Right atrium auricular region (tissue), 2 donors: ENCODE measurements at regions not wholly inside any gene's neighbourhood (a gene's known extent, or its start where the extent isn't known, plus 50 kb on each side); places are given as distances from the start of the nearest gene placed in this dataset.

Source experiments
- DNase-seq: peaks from one replicate; pipeline ENCODE4 v3.0.0-alpha.2; 2019; ENCODE audit warnings: low spot score
- H3K27ac ChIP-seq, 2 donors: fragments of 200-600 bp; sonication (generic); 1 replicate in 1 of 2; 2 replicates in 1 of 2; pipeline ENCODE4 v1.5.1; 2016 to 2019
- H3K27me3 ChIP-seq, 2 donors: fragments of 200-600 bp; sonication (generic); one replicate each; pipeline versions ENCODE4 v1.5.1 to v1.6.0; 2017 to 2019
- H3K36me3 ChIP-seq: fragments of 200-600 bp; sonication (generic); one replicate; pipeline ENCODE4 v1.5.1; 2016
- H3K4me1 ChIP-seq, 2 donors: fragments of 200-600 bp; sonication (generic); one replicate each; pipeline versions ENCODE4 v1.5.1 to v1.6.0; 2017 to 2019
- H3K4me3 ChIP-seq, 2 donors: fragments of 200-600 bp; sonication (generic); 1 replicate in 1 of 2; 2 replicates in 1 of 2; pipeline ENCODE4 v1.5.1; 2017 to 2019; ENCODE audit warnings: mild to moderate bottlenecking in 1 of 2, moderate library complexity in 1 of 2
- H3K9me3 ChIP-seq, 2 donors: fragments of 200-600 bp; sonication (generic); one replicate each; pipeline ENCODE4 v1.5.1; 2019
- TF ChIP-seq, protein P1 (sequence below), 2 donors: fragments of 200-600 bp; sonication (generic); IDR thresholded peaks; one replicate each; pipeline ENCODE4 v1.5.1; 2019; ENCODE audit warnings: antibody characterized with exemption in 2 of 2

GRCh38 chr7:156074084-156074483 lies 261.8 kb upstream of the SHH start:
- Histone ChIP-seq H3K36me3 (no peaks in the 10 kb centered on the region), H3K4me1 (no peaks in the 10 kb centered on the region), H3K9me3 (no peaks in the 10 kb centered on the region), H3K27ac (no peak overlapping the region), H3K27me3 (no peaks in the 10 kb centered on the region), H3K4me3 (no peak overlapping the region)
- DNase-seq, result no peak
- TF ChIP-seq, protein P1, sequence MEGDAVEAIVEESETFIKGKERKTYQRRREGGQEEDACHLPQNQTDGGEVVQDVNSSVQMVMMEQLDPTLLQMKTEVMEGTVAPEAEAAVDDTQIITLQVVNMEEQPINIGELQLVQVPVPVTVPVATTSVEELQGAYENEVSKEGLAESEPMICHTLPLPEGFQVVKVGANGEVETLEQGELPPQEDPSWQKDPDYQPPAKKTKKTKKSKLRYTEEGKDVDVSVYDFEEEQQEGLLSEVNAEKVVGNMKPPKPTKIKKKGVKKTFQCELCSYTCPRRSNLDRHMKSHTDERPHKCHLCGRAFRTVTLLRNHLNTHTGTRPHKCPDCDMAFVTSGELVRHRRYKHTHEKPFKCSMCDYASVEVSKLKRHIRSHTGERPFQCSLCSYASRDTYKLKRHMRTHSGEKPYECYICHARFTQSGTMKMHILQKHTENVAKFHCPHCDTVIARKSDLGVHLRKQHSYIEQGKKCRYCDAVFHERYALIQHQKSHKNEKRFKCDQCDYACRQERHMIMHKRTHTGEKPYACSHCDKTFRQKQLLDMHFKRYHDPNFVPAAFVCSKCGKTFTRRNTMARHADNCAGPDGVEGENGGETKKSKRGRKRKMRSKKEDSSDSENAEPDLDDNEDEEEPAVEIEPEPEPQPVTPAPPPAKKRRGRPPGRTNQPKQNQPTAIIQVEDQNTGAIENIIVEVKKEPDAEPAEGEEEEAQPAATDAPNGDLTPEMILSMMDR (IDR thresholded peaks at IDR 0.05), result no peak

DNA sequence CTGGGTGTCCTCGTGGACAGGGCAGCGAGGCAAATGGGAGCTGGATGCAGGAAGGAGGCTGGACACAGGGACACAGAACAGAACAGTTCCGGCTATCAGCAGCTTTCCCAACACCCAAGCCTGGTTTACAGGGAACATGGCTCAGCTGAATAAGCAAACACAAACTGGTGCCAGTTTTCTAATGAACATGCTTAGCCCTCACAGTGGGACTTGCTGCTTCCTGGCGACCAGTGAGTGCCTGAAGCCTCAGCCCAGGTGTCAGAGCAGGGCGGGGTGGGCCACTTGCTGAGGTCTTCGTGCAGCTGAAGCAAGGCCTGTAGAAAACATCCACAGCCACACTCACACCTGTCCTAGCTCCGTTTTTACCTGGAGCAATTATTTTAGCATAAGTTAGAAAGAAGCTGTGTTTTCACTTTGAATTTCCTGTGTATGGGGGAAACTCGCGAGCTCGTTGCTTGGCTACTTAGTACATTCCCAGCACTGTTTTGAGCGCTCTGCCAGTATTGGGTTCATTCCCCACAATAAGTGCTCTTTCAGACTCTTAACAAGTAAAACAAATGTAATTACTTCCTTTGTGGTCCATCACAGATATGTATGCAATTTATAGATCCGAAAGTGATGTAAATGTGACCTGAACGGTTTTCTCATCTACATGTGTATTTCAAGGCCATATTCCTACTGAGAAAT lies 261.2 kb upstream of the SHH start:
- Histone ChIP-seq H3K4me3 (no peak overlapping the region), H3K9me3 (no peaks in the 10 kb centered on the region), H3K27me3 (no peaks in the 10 kb centered on the region), H3K27ac (no peak overlapping the region), H3K4me1 (no peaks in the 10 kb centered on the region), H3K36me3 (no peaks in the 10 kb centered on the region)
- TF ChIP-seq, protein P1 (IDR thresholded peaks at IDR 0.05), result no peak
- DNase-seq, result no peak

DNA sequence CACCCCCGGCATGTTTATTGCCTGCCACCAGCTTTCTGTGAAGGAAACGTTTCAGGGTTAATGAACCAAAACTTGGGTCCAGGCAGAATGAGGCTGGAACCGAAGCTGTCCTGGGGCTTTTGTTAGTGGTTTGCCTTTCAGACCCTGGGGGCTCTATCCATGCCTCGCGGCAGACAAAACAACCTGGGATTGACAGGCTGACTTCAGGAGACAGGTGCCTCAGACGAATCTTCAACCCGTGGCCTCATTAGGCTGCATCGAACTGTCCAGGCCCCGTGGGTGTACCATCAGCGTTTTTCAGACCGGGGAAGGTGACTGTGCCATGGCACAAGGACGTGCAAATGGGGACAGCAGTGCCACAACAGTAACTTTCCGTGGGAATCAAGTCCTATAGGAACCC lies 259.3 kb upstream of the SHH start:
- H3K27me3 ChIP-seq, result no peaks in the 10 kb centered on the region

GRCh38 chr7:156069891-156070290 lies 257.6 kb upstream of the SHH start:
- Histone ChIP-seq H3K4me1 (no peaks in the 10 kb centered on the region), H3K4me3 (no peak overlapping the region), H3K36me3 (no peaks in the 10 kb centered on the region), H3K27me3 (no peaks in the 10 kb centered on the region), H3K27ac (no peak overlapping the region), H3K9me3 (no peaks in the 10 kb centered on the region)
- TF ChIP-seq, protein P1 (IDR thresholded peaks at IDR 0.05), result no peak
- no peak for DNase-seq

More for the DNA sequence above, 259.3 kb upstream of the SHH start:
- Histone ChIP-seq H3K27ac (no peak overlapping the region), H3K4me1 (no peaks in the 10 kb centered on the region), H3K9me3 (no peaks in the 10 kb centered on the region), H3K4me3 (no peak overlapping the region), H3K36me3 (no peaks in the 10 kb centered on the region)
- no peak for DNase-seq
- TF ChIP-seq, protein P1 (IDR thresholded peaks at IDR 0.05), result no peak

GRCh38 chr7:156067156-156067555 lies 254.9 kb upstream of the SHH start:
- no peak overlapping the region for H3K4me3 ChIP-seq
- DNase-seq, result no peak
- H3K27me3 ChIP-seq, result no peaks in the 10 kb centered on the region

More at GRCh38 chr7:156067156-156067555, 254.9 kb upstream of the SHH start:
- TF ChIP-seq, protein P1 (IDR thresholded peaks at IDR 0.05), result no peak
- Histone ChIP-seq H3K9me3 (no peaks in the 10 kb centered on the region), H3K27ac (no peak overlapping the region), H3K4me1 (no peaks in the 10 kb centered on the region), H3K36me3 (no peaks in the 10 kb centered on the region)
